ENCODE measurements at regions not wholly inside any gene's neighbourhood (a gene's known extent, or its start where the extent isn't known, plus 50 kb on each side); places are given as distances from the start of the nearest gene placed in this dataset.
"Not testable (repeated sequence)": the region's sequence is repeated elsewhere in the genome, so short reads cannot be mapped to it uniquely, and the experiment has no call there.

GRCh38 chr13:85575110-85575509 is 224.1 kb downstream of the SLITRK6 start:
- Histone ChIP-seq H3K36me3 (ENCODE audit: control insufficient read depth in 2 of 2, insufficient read depth in 2 of 2, low read length in 2 of 2) (no peaks in the 10 kb centered on the region), H3K4me1 (ENCODE audit: control insufficient read depth, insufficient read depth, low read length) (no peaks in the 10 kb centered on the region), H3K27ac (ENCODE audit: low read length) (no peak overlapping the region), H3K27me3 (ENCODE audit: control insufficient read depth in 1 of 2, insufficient read depth in 2 of 2, low read length in 2 of 2) (no peaks in the 10 kb centered on the region), H3K4me3 (ENCODE audit: low read length in 2 of 2) (no peak overlapping the region), H3K9ac (ENCODE audit: low read length in 2 of 2) (no peak overlapping the region), H3K9me3 (ENCODE audit: control insufficient read depth in 2 of 2, low read length in 2 of 2) (no peaks in the 10 kb centered on the region)

GRCh38 chr13:85567909-85568308 is 231.3 kb downstream of the SLITRK6 start:
- Histone ChIP-seq H3K27me3 (ENCODE audit: control insufficient read depth in 1 of 2, insufficient read depth in 2 of 2, low read length in 2 of 2) (no peaks in the 10 kb centered on the region), H3K4me3 (ENCODE audit: low read length in 2 of 2) (no peak overlapping the region), H3K4me1 (ENCODE audit: control insufficient read depth, insufficient read depth, low read length) (no peaks in the 10 kb centered on the region), H3K36me3 (ENCODE audit: control insufficient read depth in 2 of 2, insufficient read depth in 2 of 2, low read length in 2 of 2) (no peaks in the 10 kb centered on the region), H3K27ac (ENCODE audit: low read length) (no peak overlapping the region), H3K9ac (ENCODE audit: low read length in 2 of 2) (no peak overlapping the region), H3K9me3 (ENCODE audit: control insufficient read depth in 2 of 2, low read length in 2 of 2) (no peaks in the 10 kb centered on the region)

GRCh38 chr13:85565652-85566051 is 233.6 kb downstream of the SLITRK6 start:
- no peak overlapping the region for H3K4me3 ChIP-seq (ENCODE audit: low read length in 2 of 2)

GRCh38 chr13:85564598-85564997 is 234.6 kb downstream of the SLITRK6 start:
- Histone ChIP-seq H3K27ac (ENCODE audit: low read length) (no peak overlapping the region), H3K4me3 (ENCODE audit: low read length in 2 of 2) (no peak overlapping the region), H3K36me3 (ENCODE audit: control insufficient read depth in 2 of 2, insufficient read depth in 2 of 2, low read length in 2 of 2) (no peaks in the 10 kb centered on the region), H3K27me3 (ENCODE audit: control insufficient read depth in 1 of 2, insufficient read depth in 2 of 2, low read length in 2 of 2) (no peaks in the 10 kb centered on the region), H3K4me1 (ENCODE audit: control insufficient read depth, insufficient read depth, low read length) (no peaks in the 10 kb centered on the region), H3K9me3 (ENCODE audit: control insufficient read depth in 2 of 2, low read length in 2 of 2) (no peaks in the 10 kb centered on the region), H3K9ac (ENCODE audit: low read length in 2 of 2) (no peak overlapping the region)

More at GRCh38 chr13:85565652-85566051, 233.6 kb downstream of the SLITRK6 start:
- Histone ChIP-seq H3K4me1 (ENCODE audit: control insufficient read depth, insufficient read depth, low read length) (no peaks in the 10 kb centered on the region), H3K27me3 (ENCODE audit: control insufficient read depth in 1 of 2, insufficient read depth in 2 of 2, low read length in 2 of 2) (no peaks in the 10 kb centered on the region), H3K9ac (ENCODE audit: low read length in 2 of 2) (no peak overlapping the region), H3K9me3 (ENCODE audit: control insufficient read depth in 2 of 2, low read length in 2 of 2) (no peaks in the 10 kb centered on the region), H3K27ac (ENCODE audit: low read length) (no peak overlapping the region), H3K36me3 (ENCODE audit: control insufficient read depth in 2 of 2, insufficient read depth in 2 of 2, low read length in 2 of 2) (no peaks in the 10 kb centered on the region)

GRCh38 chr13:85562282-85562681 is 236.9 kb downstream of the SLITRK6 start:
- no peak overlapping the region for H3K4me3 ChIP-seq (ENCODE audit: low read length in 2 of 2)

GRCh38 chr13:85557691-85558467 is 241.3 kb downstream of the SLITRK6 start:
- no peaks in the 10 kb centered on the region for H3K27me3 ChIP-seq (ENCODE audit: control insufficient read depth in 1 of 2, insufficient read depth in 2 of 2, low read length in 2 of 2)
- H3K4me1 ChIP-seq (ENCODE audit: control insufficient read depth, insufficient read depth, low read length): no peaks in the 10 kb centered on the region
- H3K27ac ChIP-seq (ENCODE audit: low read length): no peak overlapping the region
- no peaks in the 10 kb centered on the region for H3K36me3 ChIP-seq (ENCODE audit: control insufficient read depth in 2 of 2, insufficient read depth in 2 of 2, low read length in 2 of 2)
- no peak overlapping the region for H3K4me3 ChIP-seq (ENCODE audit: low read length in 2 of 2)
- H3K9ac ChIP-seq (ENCODE audit: low read length in 2 of 2): no peak overlapping the region
- H3K9me3 ChIP-seq (ENCODE audit: control insufficient read depth in 2 of 2, low read length in 2 of 2): no peaks in the 10 kb centered on the region

More at GRCh38 chr13:85562282-85562681, 236.9 kb downstream of the SLITRK6 start:
- no peak overlapping the region for H3K9ac ChIP-seq (ENCODE audit: low read length in 2 of 2)
- H3K36me3 ChIP-seq (ENCODE audit: control insufficient read depth in 2 of 2, insufficient read depth in 2 of 2, low read length in 2 of 2): no peaks in the 10 kb centered on the region
- no peaks in the 10 kb centered on the region for H3K9me3 ChIP-seq (ENCODE audit: control insufficient read depth in 2 of 2, low read length in 2 of 2)
- H3K27me3 ChIP-seq (ENCODE audit: control insufficient read depth in 1 of 2, insufficient read depth in 2 of 2, low read length in 2 of 2): no peaks in the 10 kb centered on the region
- H3K4me1 ChIP-seq (ENCODE audit: control insufficient read depth, insufficient read depth, low read length): no peaks in the 10 kb centered on the region
- H3K27ac ChIP-seq (ENCODE audit: low read length): no peak overlapping the region

GRCh38 chr13:85551012-85551411 is 248.2 kb downstream of the SLITRK6 start:
- Histone ChIP-seq H3K27me3 (ENCODE audit: control insufficient read depth in 1 of 2, insufficient read depth in 2 of 2, low read length in 2 of 2) (no peaks in the 10 kb centered on the region), H3K9ac (ENCODE audit: low read length in 2 of 2) (no peak overlapping the region), H3K9me3 (ENCODE audit: control insufficient read depth in 2 of 2, low read length in 2 of 2) (peaks cover 0 to 4% of the 10 kb centered on the region in 2 donors), H3K4me3 (ENCODE audit: low read length in 2 of 2) (no peak overlapping the region), H3K36me3 (ENCODE audit: control insufficient read depth in 2 of 2, insufficient read depth in 2 of 2, low read length in 2 of 2) (no peaks in the 10 kb centered on the region), H3K27ac (ENCODE audit: low read length) (no peak overlapping the region), H3K4me1 (ENCODE audit: control insufficient read depth, insufficient read depth, low read length) (no peaks in the 10 kb centered on the region)

GRCh38 chr13:85549819-85550218 is 249.4 kb downstream of the SLITRK6 start:
- Histone ChIP-seq H3K4me3 (ENCODE audit: low read length in 2 of 2) (no peak overlapping the region), H3K27me3 (ENCODE audit: control insufficient read depth in 1 of 2, insufficient read depth in 2 of 2, low read length in 2 of 2) (no peaks in the 10 kb centered on the region), H3K9me3 (ENCODE audit: control insufficient read depth in 2 of 2, low read length in 2 of 2) (peaks cover 0 to 4% of the 10 kb centered on the region in 2 donors), H3K4me1 (ENCODE audit: control insufficient read depth, insufficient read depth, low read length) (no peaks in the 10 kb centered on the region), H3K9ac (ENCODE audit: low read length in 2 of 2) (no peak overlapping the region), H3K36me3 (ENCODE audit: control insufficient read depth in 2 of 2, insufficient read depth in 2 of 2, low read length in 2 of 2) (no peaks in the 10 kb centered on the region), H3K27ac (ENCODE audit: low read length) (no peak overlapping the region)

- not testable (repeated sequence) for H3K4me1 ChIP-seq (ENCODE audit: control insufficient read depth, insufficient read depth, low read length); H3K4me3 ChIP-seq (ENCODE audit: low read length in 2 of 2); H3K27ac ChIP-seq (ENCODE audit: low read length); H3K36me3 ChIP-seq (ENCODE audit: control insufficient read depth in 2 of 2, insufficient read depth in 2 of 2, low read length in 2 of 2); H3K27me3 ChIP-seq (ENCODE audit: control insufficient read depth in 1 of 2, insufficient read depth in 2 of 2, low read length in 2 of 2); H3K9ac ChIP-seq (ENCODE audit: low read length in 2 of 2); H3K9me3 ChIP-seq (ENCODE audit: control insufficient read depth in 2 of 2, low read length in 2 of 2)
Observed at GRCh38 chr13:85548845-85549244, 250.4 kb downstream of the SLITRK6 start.

- Histone ChIP-seq H3K27ac (ENCODE audit: low read length) (no peak overlapping the region), H3K4me3 (ENCODE audit: low read length in 2 of 2) (no peak overlapping the region), H3K36me3 (ENCODE audit: control insufficient read depth in 2 of 2, insufficient read depth in 2 of 2, low read length in 2 of 2) (no peaks in the 10 kb centered on the region), H3K9me3 (ENCODE audit: control insufficient read depth in 2 of 2, low read length in 2 of 2) (peaks cover 0 to 4% of the 10 kb centered on the region in 2 donors), H3K9ac (ENCODE audit: low read length in 2 of 2) (no peak overlapping the region), H3K27me3 (ENCODE audit: control insufficient read depth in 1 of 2, insufficient read depth in 2 of 2, low read length in 2 of 2) (no peaks in the 10 kb centered on the region), H3K4me1 (ENCODE audit: control insufficient read depth, insufficient read depth, low read length) (no peaks in the 10 kb centered on the region)
Observed at GRCh38 chr13:85545771-85546170, 253.4 kb downstream of the SLITRK6 start.

- H3K9me3 ChIP-seq (ENCODE audit: control insufficient read depth in 2 of 2, low read length in 2 of 2): peaks cover 0 to 4% of the 10 kb centered on the region in 2 donors
- no peak overlapping the region for H3K27ac ChIP-seq (ENCODE audit: low read length)
- no peaks in the 10 kb centered on the region for H3K4me1 ChIP-seq (ENCODE audit: control insufficient read depth, insufficient read depth, low read length)
- H3K4me3 ChIP-seq (ENCODE audit: low read length in 2 of 2): no peak overlapping the region
- no peak overlapping the region for H3K9ac ChIP-seq (ENCODE audit: low read length in 2 of 2)
- no peaks in the 10 kb centered on the region for H3K27me3 ChIP-seq (ENCODE audit: control insufficient read depth in 1 of 2, insufficient read depth in 2 of 2, low read length in 2 of 2)
- no peaks in the 10 kb centered on the region for H3K36me3 ChIP-seq (ENCODE audit: control insufficient read depth in 2 of 2, insufficient read depth in 2 of 2, low read length in 2 of 2)
Observed at GRCh38 chr13:85544756-85545155, 254.5 kb downstream of the SLITRK6 start.

Measured in stomach smooth muscle (tissue), 2 donors.